Neural progenitor cell (in vitro differentiated cells): ENCODE measurements at regions not wholly inside any gene's neighbourhood (a gene's known extent, or its start where the extent isn't known, plus 50 kb on each side); places are given as distances from the start of the nearest gene placed in this dataset.

Source experiments
- DNase-seq: peaks from one replicate; pipeline ENCODE4 v3.0.0-alpha.2; 2016; ENCODE audit warnings: low spot score
- H2AFZ ChIP-seq: fragments of 200-600 bp; sonication (generic); replicated peaks from 2 replicates; pipeline ENCODE4 v1.6.1; 2016; ENCODE audit warnings: antibody characterized with exemption
- H3F3A ChIP-seq: fragments of 200-600 bp; sonication (generic); 2 replicates; pipeline ENCODE4 v1.6.1; 2016; ENCODE audit warnings: antibody characterized with exemption, low read depth
- H3K27ac ChIP-seq: fragments of 200-600 bp; sonication (generic); 2 replicates; pipeline ENCODE4 v1.5.1; 2016; ENCODE audit warnings: mild to moderate bottlenecking
- H3K27me3 ChIP-seq: fragments of 200-600 bp; sonication (generic); 2 replicates; pipeline ENCODE4 v1.6.1; 2016; ENCODE audit warnings: mild to moderate bottlenecking, moderate library complexity
- H3K36me3 ChIP-seq: fragments of 200-600 bp; sonication (generic); 2 replicates; pipeline ENCODE4 v1.5.1; 2016
- H3K4me1 ChIP-seq: fragments of 200-600 bp; sonication (generic); 2 replicates; pipeline ENCODE4 v1.6.1; 2016; ENCODE audit warnings: mixed run types
- H3K4me2 ChIP-seq: fragments of 200-600 bp; sonication (generic); 2 replicates; pipeline ENCODE4 v1.6.1; 2016
- H3K4me3 ChIP-seq: fragments of 200-600 bp; sonication (generic); 2 replicates; pipeline ENCODE4 v1.5.1; 2016
- H3K79me2 ChIP-seq: fragments of 200-600 bp; sonication (generic); 2 replicates; pipeline ENCODE4 v1.6.1; 2016; ENCODE audit warnings: low read depth
- H3K9ac ChIP-seq: fragments of 200-600 bp; sonication (generic); 2 replicates; pipeline ENCODE4 v1.6.1; 2016
- H3K9me3 ChIP-seq: fragments of 200-600 bp; sonication (generic); 2 replicates; pipeline ENCODE4 v1.5.1; 2016; ENCODE audit warnings: low read depth
- H4K20me1 ChIP-seq: fragments of 200-600 bp; sonication (generic); 2 replicates; pipeline ENCODE4 v1.6.1; 2016; ENCODE audit warnings: low read depth
- H3K27ac Mint-ChIP-seq: 3 replicates; pipeline ENCODE4 v1.8.0; 2021; ENCODE audit warnings: mixed read lengths
- H3K27me3 Mint-ChIP-seq: 2 replicates; pipeline ENCODE4 v1.8.0; 2022; ENCODE audit warnings: low read depth, mild to moderate bottlenecking, inconsistent platforms, moderate library complexity, mixed read lengths; ENCODE audit not compliant: insufficient read depth
- H3K36me3 Mint-ChIP-seq: 3 replicates; pipeline ENCODE4 v1.8.0; 2021; ENCODE audit warnings: mixed read lengths
- H3K4me1 Mint-ChIP-seq: 3 replicates; pipeline ENCODE4 v1.8.0; 2021; ENCODE audit warnings: mixed read lengths
- H3K4me3 Mint-ChIP-seq: 3 replicates; pipeline ENCODE4 v1.8.0; 2021; ENCODE audit warnings: mild to moderate bottlenecking, moderate library complexity, mixed read lengths
- H3K9me3 Mint-ChIP-seq: 3 replicates; pipeline ENCODE4 v1.8.0; 2020; ENCODE audit warnings: mixed read lengths
- EZH2 ChIP-seq: fragments of 200-600 bp; sonication (generic); IDR thresholded peaks from 2 replicates; pipeline ENCODE4 v1.6.1; 2017; ENCODE audit warnings: antibody characterized with exemption, mild to moderate bottlenecking, moderate library complexity
- EZH2phosphoT487 ChIP-seq: fragments of 200-600 bp; sonication (generic); IDR thresholded peaks from 2 replicates; pipeline ENCODE4 v1.6.1; 2017; ENCODE audit warnings: antibody characterized with exemption
- TF ChIP-seq, protein P1 (sequence below): fragments of 200-600 bp; sonication (generic); IDR thresholded peaks from 2 replicates; pipeline ENCODE4 v1.5.1; 2017; ENCODE audit warnings: antibody characterized with exemption, mild to moderate bottlenecking

GRCh38 chr2:59882822-59883221 is 670.6 kb downstream of the BCL11A start:
- no peak for DNase-seq
- Histone ChIP-seq H3K27ac (no peak overlapping the region), H2AFZ (no peak overlapping the region), H3K27me3 (no peaks in the 10 kb centered on the region), H3K9ac (no peak overlapping the region), H3F3A (no peaks in the 10 kb centered on the region), H3K4me3 (no peak overlapping the region), H3K4me2 (no peak overlapping the region), H3K36me3 (no peaks in the 10 kb centered on the region), H3K9me3 (no peaks in the 10 kb centered on the region), H4K20me1 (no peaks in the 10 kb centered on the region), H3K79me2 (no peaks in the 10 kb centered on the region), H3K4me1 (peaks cover under 1% of the 10 kb centered on the region)
- Mint-ChIP-seq H3K36me3 (no peaks in the 10 kb centered on the region), H3K9me3 (no peaks in the 10 kb centered on the region), H3K4me3 (no peak overlapping the region), H3K27ac (no peak overlapping the region), H3K27me3 (peaks cover 15% of the 10 kb centered on the region), H3K4me1 (peaks cover 35% of the 10 kb centered on the region)
- TF ChIP-seq, protein P1, sequence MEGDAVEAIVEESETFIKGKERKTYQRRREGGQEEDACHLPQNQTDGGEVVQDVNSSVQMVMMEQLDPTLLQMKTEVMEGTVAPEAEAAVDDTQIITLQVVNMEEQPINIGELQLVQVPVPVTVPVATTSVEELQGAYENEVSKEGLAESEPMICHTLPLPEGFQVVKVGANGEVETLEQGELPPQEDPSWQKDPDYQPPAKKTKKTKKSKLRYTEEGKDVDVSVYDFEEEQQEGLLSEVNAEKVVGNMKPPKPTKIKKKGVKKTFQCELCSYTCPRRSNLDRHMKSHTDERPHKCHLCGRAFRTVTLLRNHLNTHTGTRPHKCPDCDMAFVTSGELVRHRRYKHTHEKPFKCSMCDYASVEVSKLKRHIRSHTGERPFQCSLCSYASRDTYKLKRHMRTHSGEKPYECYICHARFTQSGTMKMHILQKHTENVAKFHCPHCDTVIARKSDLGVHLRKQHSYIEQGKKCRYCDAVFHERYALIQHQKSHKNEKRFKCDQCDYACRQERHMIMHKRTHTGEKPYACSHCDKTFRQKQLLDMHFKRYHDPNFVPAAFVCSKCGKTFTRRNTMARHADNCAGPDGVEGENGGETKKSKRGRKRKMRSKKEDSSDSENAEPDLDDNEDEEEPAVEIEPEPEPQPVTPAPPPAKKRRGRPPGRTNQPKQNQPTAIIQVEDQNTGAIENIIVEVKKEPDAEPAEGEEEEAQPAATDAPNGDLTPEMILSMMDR = no peak
- TF ChIP-seq EZH2 = no peak
- TF ChIP-seq EZH2phosphoT487 = no peak

- Histone ChIP-seq H3K79me2 (no peaks in the 10 kb centered on the region), H3K4me2 (no peak overlapping the region), H3K9ac (no peak overlapping the region), H3F3A (no peaks in the 10 kb centered on the region), H2AFZ (no peak overlapping the region), H3K27me3 (no peaks in the 10 kb centered on the region), H3K4me3 (no peak overlapping the region), H3K36me3 (no peaks in the 10 kb centered on the region), H3K27ac (no peak overlapping the region), H3K9me3 (no peaks in the 10 kb centered on the region), H3K4me1 (no peaks in the 10 kb centered on the region), H4K20me1 (no peaks in the 10 kb centered on the region)
- Mint-ChIP-seq H3K27ac (no peak overlapping the region), H3K4me1 (peaks cover 30% of the 10 kb centered on the region), H3K27me3 (peaks cover 18% of the 10 kb centered on the region), H3K36me3 (no peaks in the 10 kb centered on the region), H3K4me3 (no peak overlapping the region), H3K9me3 (no peaks in the 10 kb centered on the region)
- DNase-seq = no peak
- TF ChIP-seq EZH2phosphoT487 (no peak), EZH2 (no peak)
- TF ChIP-seq, protein P1 = no peak
Observed at GRCh38 chr2:59882279-59882678, 671.2 kb downstream of the BCL11A start.

DNA sequence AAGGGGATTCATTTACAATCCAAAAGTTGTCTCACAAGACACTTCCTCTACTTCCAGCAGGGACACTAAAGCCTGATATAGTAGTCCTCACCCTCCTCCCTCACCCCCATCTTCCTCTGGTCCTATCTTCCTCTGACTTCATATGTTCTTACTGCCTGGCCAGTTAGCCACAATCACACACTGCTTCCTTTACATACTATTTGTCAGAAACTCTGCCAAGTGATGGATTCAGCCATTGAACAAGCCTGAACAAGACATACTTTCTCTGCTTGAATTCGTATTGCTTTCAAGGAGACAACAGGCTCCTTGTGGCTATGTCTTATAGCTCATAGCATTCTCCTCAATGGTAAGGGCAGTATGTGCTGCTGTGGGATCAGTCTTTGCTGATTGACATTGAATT is 672.2 kb downstream of the BCL11A start:
- Histone ChIP-seq H3K27me3 (no peaks in the 10 kb centered on the region), H3K4me2 (no peak overlapping the region), H3K4me3 (no peak overlapping the region), H3K27ac (no peak overlapping the region), H3K79me2 (no peaks in the 10 kb centered on the region), H3F3A (no peaks in the 10 kb centered on the region), H3K9me3 (no peaks in the 10 kb centered on the region), H4K20me1 (no peaks in the 10 kb centered on the region), H3K9ac (no peak overlapping the region), H3K4me1 (no peaks in the 10 kb centered on the region), H2AFZ (no peak overlapping the region), H3K36me3 (no peaks in the 10 kb centered on the region)
- Mint-ChIP-seq H3K27ac (no peak overlapping the region), H3K27me3 (peaks cover 21% of the 10 kb centered on the region), H3K9me3 (no peaks in the 10 kb centered on the region), H3K36me3 (no peaks in the 10 kb centered on the region), H3K4me3 (no peak overlapping the region), H3K4me1 (peaks cover 29% of the 10 kb centered on the region)
- TF ChIP-seq EZH2phosphoT487 (no peak), EZH2 (no peak)
- TF ChIP-seq, protein P1 = no peak
- DNase-seq = no peak
